SK-N-SH (cell line): ENCODE measurements at regions not wholly inside any gene's neighbourhood (a gene's known extent, or its start where the extent isn't known, plus 50 kb on each side); places are given as distances from the start of the nearest gene placed in this dataset.

ENCODE experiments used
- CTCF ChIA-PET: fragments of 300-600, 350-600 bp; formaldehyde crosslinking; extraction: SDS; loops from one replicate; lab custom pipeline; 2021; lab: Yijun Ruan, JAX
- POLR2A ChIA-PET: fragments of 350-600 bp; sonication (Branson Sonifier 250); formaldehyde crosslinking; extraction: SDS; loops from one replicate; lab custom pipeline; 2020; ENCODE audit warnings: antibody characterized with exemption, inconsistent platforms; lab: Yijun Ruan, JAX
- DNase-seq: peaks from one replicate; pipeline ENCODE4 v3.0.0; 2012
- H2AFZ ChIP-seq: fragments of 200-600 bp; sonication (generic); 2 replicates; pipeline ENCODE4 v1.8.1; 2016; ENCODE audit warnings: antibody characterized with exemption, mild to moderate bottlenecking, low read depth
- H3F3A ChIP-seq: fragments of 200-600 bp; sonication (generic); replicated peaks from 2 replicates; pipeline ENCODE3; 2016; ENCODE audit warnings: antibody characterized with exemption, mild to moderate bottlenecking; ENCODE audit not compliant: insufficient read depth
- H3K27ac ChIP-seq, 2 experiments: fragments of 200-500 bp in 1 of 2; fragments of 200-600 bp in 1 of 2; sonication (Bioruptor generic) in 1 of 2; sonication (generic), shearing (Covaris generic) in 1 of 2; 2 replicates each; pipeline versions ENCODE4 v1.5.1 to v1.6.1; 2014 to 2016; ENCODE audit warnings: low read depth in 2 of 2, inconsistent platforms in 1 of 2, low read length in 1 of 2, mild to moderate bottlenecking in 1 of 2, mixed read lengths in 1 of 2
- H3K27me3 ChIP-seq: fragments of 200-600 bp; sonication (generic), shearing (Covaris generic); 2 replicates; pipeline ENCODE4 v1.6.1; 2016; ENCODE audit warnings: mixed run types; ENCODE audit not compliant: insufficient read depth
- H3K36me3 ChIP-seq, 2 experiments: fragments of 200-500 bp in 1 of 2; fragments of 200-600 bp in 1 of 2; sonication (Bioruptor generic) in 1 of 2; sonication (generic) in 1 of 2; replicated peaks in 1 of 2; 2 replicates each; pipeline versions ENCODE3 to v1.5.1; 2014 to 2016; ENCODE audit warnings: low read length in 1 of 2, mild to moderate bottlenecking in 1 of 2; ENCODE audit not compliant: insufficient read depth in 2 of 2, control insufficient read depth in 1 of 2
- H3K4me1 ChIP-seq, 2 experiments: fragments of 200-500 bp in 1 of 2; fragments of 200-600 bp in 1 of 2; sonication (Bioruptor generic) in 1 of 2; sonication (generic), shearing (Covaris generic) in 1 of 2; 2 replicates each; pipeline versions ENCODE4 v1.5.1 to v1.6.1; 2014 to 2016; ENCODE audit warnings: low read depth in 1 of 2, low read length in 1 of 2, mixed run types in 1 of 2; ENCODE audit not compliant: insufficient read depth in 2 of 2, control insufficient read depth in 1 of 2
- H3K4me2 ChIP-seq: fragments of 200-600 bp; sonication (generic), shearing (Covaris generic); 2 replicates; pipeline ENCODE4 v1.6.1; 2017; ENCODE audit warnings: mixed run types
- H3K4me3 ChIP-seq, 2 experiments: fragments of 200-500 bp in 1 of 2; fragments of 200-600 bp in 1 of 2; sonication (Bioruptor generic) in 1 of 2; sonication (generic), shearing (Covaris generic) in 1 of 2; 2 replicates each; pipeline versions ENCODE4 v1.5.1 to v1.8.1; 2014 to 2016; ENCODE audit warnings: low read depth in 2 of 2, inconsistent platforms in 1 of 2, low read length in 1 of 2, mild to moderate bottlenecking in 1 of 2, mixed read lengths in 1 of 2, moderate library complexity in 1 of 2
- H3K79me2 ChIP-seq: fragments of 200-600 bp; sonication (generic); 2 replicates; pipeline ENCODE4 v1.8.1; 2017; ENCODE audit warnings: mild to moderate bottlenecking; ENCODE audit not compliant: insufficient read depth
- H3K9ac ChIP-seq: fragments of 200-600 bp; sonication (generic); 2 replicates; pipeline ENCODE4 v1.6.1; 2017; ENCODE audit warnings: mixed run types
- H3K9me2 ChIP-seq: fragments of 200-600 bp; sonication (generic); 2 replicates; pipeline ENCODE4 v1.6.1; 2017; ENCODE audit warnings: mixed run types
- H3K9me3 ChIP-seq: fragments of 200-600 bp; sonication (generic); 2 replicates; pipeline ENCODE4 v1.6.1; 2017; ENCODE audit warnings: mixed run types, mild to moderate bottlenecking, moderate library complexity
- H4K20me1 ChIP-seq: fragments of 200-600 bp; sonication (generic); 2 replicates; pipeline ENCODE4 v1.6.1; 2017; ENCODE audit warnings: mild to moderate bottlenecking, mixed run types; ENCODE audit not compliant: insufficient read depth
- CTCF ChIP-seq: fragments of 200-600 bp; sonication (generic); IDR thresholded peaks from 2 replicates; pipeline ENCODE4 v1.6.1; 2017; ENCODE audit warnings: antibody characterized with exemption, mild to moderate bottlenecking, moderate library complexity
- EZH2phosphoT487 ChIP-seq: fragments of 200-600 bp; sonication (generic); IDR thresholded peaks from 2 replicates; pipeline ENCODE4 v1.6.1; 2017; ENCODE audit warnings: low read depth, mixed run types, mild to moderate bottlenecking, antibody characterized with exemption, moderate library complexity, borderline replicate concordance
- FOSL2 ChIP-seq: IDR thresholded peaks from 2 replicates; pipeline ENCODE4 v1.4.0; 2012; ENCODE audit warnings: low read depth, mild to moderate bottlenecking, moderate library complexity, borderline replicate concordance
- MXI1 ChIP-seq: IDR thresholded peaks from 2 replicates; pipeline ENCODE4 v1.6.1; 2012; ENCODE audit warnings: mild to moderate bottlenecking, low read depth, low read length, improper control_type of control experiment
- NRF1 ChIP-seq: IDR thresholded peaks from 2 replicates; pipeline ENCODE4 v1.6.1; 2012; ENCODE audit warnings: low read depth, mild to moderate bottlenecking, low read length
- POLR2AphosphoS5 ChIP-seq: IDR thresholded peaks from 2 replicates; pipeline ENCODE4 v1.6.1; 2012; ENCODE audit warnings: low read depth, low read length
- RFX5 ChIP-seq: IDR thresholded peaks from 2 replicates; pipeline ENCODE4 v1.6.1; 2012; ENCODE audit warnings: mild to moderate bottlenecking, improper control_type of control experiment, low read length
- WGBS: methylation state at CpG from one replicate; pipeline ENCODE4 v1.1.6; 2017; ENCODE audit warnings: low lambda C conversion rate; 5-methylcytosine and 5-hydroxymethylcytosine counted together
- TF ChIP-seq, protein P1 (sequence below): IDR thresholded peaks from 2 replicates; pipeline ENCODE4 v1.6.1; 2012; ENCODE audit warnings: mild to moderate bottlenecking, low read depth, low read length, moderate library complexity
- TF ChIP-seq, protein P2 (sequence below): fragments of 150-350 bp; IDR thresholded peaks from 2 replicates; pipeline ENCODE4 v1.6.1; 2017; ENCODE audit warnings: antibody characterized with exemption, low read length, low read depth, borderline replicate concordance

- TF ChIP-seq, protein P1, sequence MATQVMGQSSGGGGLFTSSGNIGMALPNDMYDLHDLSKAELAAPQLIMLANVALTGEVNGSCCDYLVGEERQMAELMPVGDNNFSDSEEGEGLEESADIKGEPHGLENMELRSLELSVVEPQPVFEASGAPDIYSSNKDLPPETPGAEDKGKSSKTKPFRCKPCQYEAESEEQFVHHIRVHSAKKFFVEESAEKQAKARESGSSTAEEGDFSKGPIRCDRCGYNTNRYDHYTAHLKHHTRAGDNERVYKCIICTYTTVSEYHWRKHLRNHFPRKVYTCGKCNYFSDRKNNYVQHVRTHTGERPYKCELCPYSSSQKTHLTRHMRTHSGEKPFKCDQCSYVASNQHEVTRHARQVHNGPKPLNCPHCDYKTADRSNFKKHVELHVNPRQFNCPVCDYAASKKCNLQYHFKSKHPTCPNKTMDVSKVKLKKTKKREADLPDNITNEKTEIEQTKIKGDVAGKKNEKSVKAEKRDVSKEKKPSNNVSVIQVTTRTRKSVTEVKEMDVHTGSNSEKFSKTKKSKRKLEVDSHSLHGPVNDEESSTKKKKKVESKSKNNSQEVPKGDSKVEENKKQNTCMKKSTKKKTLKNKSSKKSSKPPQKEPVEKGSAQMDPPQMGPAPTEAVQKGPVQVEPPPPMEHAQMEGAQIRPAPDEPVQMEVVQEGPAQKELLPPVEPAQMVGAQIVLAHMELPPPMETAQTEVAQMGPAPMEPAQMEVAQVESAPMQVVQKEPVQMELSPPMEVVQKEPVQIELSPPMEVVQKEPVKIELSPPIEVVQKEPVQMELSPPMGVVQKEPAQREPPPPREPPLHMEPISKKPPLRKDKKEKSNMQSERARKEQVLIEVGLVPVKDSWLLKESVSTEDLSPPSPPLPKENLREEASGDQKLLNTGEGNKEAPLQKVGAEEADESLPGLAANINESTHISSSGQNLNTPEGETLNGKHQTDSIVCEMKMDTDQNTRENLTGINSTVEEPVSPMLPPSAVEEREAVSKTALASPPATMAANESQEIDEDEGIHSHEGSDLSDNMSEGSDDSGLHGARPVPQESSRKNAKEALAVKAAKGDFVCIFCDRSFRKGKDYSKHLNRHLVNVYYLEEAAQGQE = no peak
Measured at GRCh38 chr10:88162852-88163251, 299.4 kb downstream of the PTEN start (continued).

- Histone ChIP-seq H4K20me1 (no peaks in the 10 kb centered on the region), H3K27me3 (no peaks in the 10 kb centered on the region), H3K27ac (no peak overlapping the region), H3K9me3 (0 out of 2 replicates have a peak, but pooled peaks cover 3% of the 10 kb centered on the region), H3K36me3 (no peaks in the 10 kb centered on the region), H3K9me2 (no peaks in the 10 kb centered on the region), H3F3A (peaks cover 3% of the 10 kb centered on the region), H3K4me1 (peaks cover 13 to 24% of the 10 kb centered on the region in 2 experiments), H2AFZ (no peak overlapping the region), H3K4me2 (no peak overlapping the region), H3K9ac (no peak overlapping the region), H3K4me3 (no peak overlapping the region), H3K79me2 (no peaks in the 10 kb centered on the region)
- TF ChIP-seq, protein P2, sequence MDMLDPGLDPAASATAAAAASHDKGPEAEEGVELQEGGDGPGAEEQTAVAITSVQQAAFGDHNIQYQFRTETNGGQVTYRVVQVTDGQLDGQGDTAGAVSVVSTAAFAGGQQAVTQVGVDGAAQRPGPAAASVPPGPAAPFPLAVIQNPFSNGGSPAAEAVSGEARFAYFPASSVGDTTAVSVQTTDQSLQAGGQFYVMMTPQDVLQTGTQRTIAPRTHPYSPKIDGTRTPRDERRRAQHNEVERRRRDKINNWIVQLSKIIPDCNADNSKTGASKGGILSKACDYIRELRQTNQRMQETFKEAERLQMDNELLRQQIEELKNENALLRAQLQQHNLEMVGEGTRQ = no peak
- TF ChIP-seq MXI1 = no peak
- TF ChIP-seq RFX5 = no peak
- TF ChIP-seq NRF1 = no peak
- TF ChIP-seq EZH2phosphoT487 = no peak
- TF ChIP-seq FOSL2 = no peak
- no peak for TF ChIP-seq CTCF
- no peak for TF ChIP-seq POLR2AphosphoS5
- POLR2A ChIA-PET = no interaction called here
- WGBS = 84% methylated on average over 3 of the region's 3 CpGs
- CTCF ChIA-PET = interaction anchor here (1.1 kb wide), 1 partner anchor 44 kb away, joined by 3 read pairs; no protein-coding TSS in a partner anchor
- DNase-seq = no peak
Measured at GRCh38 chr10:88163572-88163971, 300.1 kb downstream of the PTEN start.
